ENCODE measurements at regions not wholly inside any gene's neighbourhood (a gene's known extent, or its start where the extent isn't known, plus 50 kb on each side); places are given as distances from the start of the nearest gene placed in this dataset.

DNA sequence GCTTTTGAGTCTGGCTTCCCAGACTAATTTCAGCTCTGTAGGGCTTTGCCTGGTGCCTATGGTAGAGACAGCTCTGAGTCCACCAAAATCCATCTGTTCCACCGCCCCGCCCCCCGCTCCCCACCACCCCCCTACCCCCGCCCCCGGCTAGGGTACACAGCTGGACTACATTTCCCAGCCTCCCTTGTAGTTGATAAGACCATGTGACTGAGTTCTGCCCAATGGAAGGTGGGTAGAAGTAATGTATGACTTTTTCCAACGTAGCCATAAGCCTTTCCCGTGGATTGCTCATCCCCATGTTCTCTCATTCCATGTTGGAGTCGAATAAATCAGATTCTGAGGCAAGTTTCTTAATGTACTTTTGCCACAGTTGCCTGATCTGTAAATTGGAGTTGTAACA is 786.7 kb upstream of the EEF2KMT start:
- TF ChIP-seq POLR2AphosphoS5 (IDR thresholded peaks at IDR 0.05; ENCODE audit: low read depth, low read length), result no peak
- TF ChIP-seq TAF1 (IDR thresholded peaks at IDR 0.05; ENCODE audit: borderline replicate concordance, low read depth, low read length), result no peak

Data from GM12892 (cell line).